Neural progenitor cell (in vitro differentiated cells): ENCODE measurements at regions not wholly inside any gene's neighbourhood (a gene's known extent, or its start where the extent isn't known, plus 50 kb on each side); places are given as distances from the start of the nearest gene placed in this dataset.

ENCODE experiments used
- DNase-seq: peaks from one replicate; pipeline ENCODE4 v3.0.0-alpha.2; 2016; ENCODE audit warnings: low spot score
- H2AFZ ChIP-seq: fragments of 200-600 bp; sonication (generic); replicated peaks from 2 replicates; pipeline ENCODE4 v1.6.1; 2016; ENCODE audit warnings: antibody characterized with exemption
- H3F3A ChIP-seq: fragments of 200-600 bp; sonication (generic); 2 replicates; pipeline ENCODE4 v1.6.1; 2016; ENCODE audit warnings: antibody characterized with exemption, low read depth
- H3K27ac ChIP-seq: fragments of 200-600 bp; sonication (generic); 2 replicates; pipeline ENCODE4 v1.5.1; 2016; ENCODE audit warnings: mild to moderate bottlenecking
- H3K27me3 ChIP-seq: fragments of 200-600 bp; sonication (generic); 2 replicates; pipeline ENCODE4 v1.6.1; 2016; ENCODE audit warnings: mild to moderate bottlenecking, moderate library complexity
- H3K36me3 ChIP-seq: fragments of 200-600 bp; sonication (generic); 2 replicates; pipeline ENCODE4 v1.5.1; 2016
- H3K4me1 ChIP-seq: fragments of 200-600 bp; sonication (generic); 2 replicates; pipeline ENCODE4 v1.6.1; 2016; ENCODE audit warnings: mixed run types
- H3K4me2 ChIP-seq: fragments of 200-600 bp; sonication (generic); 2 replicates; pipeline ENCODE4 v1.6.1; 2016
- H3K4me3 ChIP-seq: fragments of 200-600 bp; sonication (generic); 2 replicates; pipeline ENCODE4 v1.5.1; 2016
- H3K79me2 ChIP-seq: fragments of 200-600 bp; sonication (generic); 2 replicates; pipeline ENCODE4 v1.6.1; 2016; ENCODE audit warnings: low read depth
- H3K9ac ChIP-seq: fragments of 200-600 bp; sonication (generic); 2 replicates; pipeline ENCODE4 v1.6.1; 2016
- H3K9me3 ChIP-seq: fragments of 200-600 bp; sonication (generic); 2 replicates; pipeline ENCODE4 v1.5.1; 2016; ENCODE audit warnings: low read depth
- H4K20me1 ChIP-seq: fragments of 200-600 bp; sonication (generic); 2 replicates; pipeline ENCODE4 v1.6.1; 2016; ENCODE audit warnings: low read depth
- H3K27ac Mint-ChIP-seq: 3 replicates; pipeline ENCODE4 v1.8.0; 2021; ENCODE audit warnings: mixed read lengths
- H3K27me3 Mint-ChIP-seq: 2 replicates; pipeline ENCODE4 v1.8.0; 2022; ENCODE audit warnings: low read depth, mild to moderate bottlenecking, inconsistent platforms, moderate library complexity, mixed read lengths; ENCODE audit not compliant: insufficient read depth
- H3K36me3 Mint-ChIP-seq: 3 replicates; pipeline ENCODE4 v1.8.0; 2021; ENCODE audit warnings: mixed read lengths
- H3K4me1 Mint-ChIP-seq: 3 replicates; pipeline ENCODE4 v1.8.0; 2021; ENCODE audit warnings: mixed read lengths
- H3K4me3 Mint-ChIP-seq: 3 replicates; pipeline ENCODE4 v1.8.0; 2021; ENCODE audit warnings: mild to moderate bottlenecking, moderate library complexity, mixed read lengths
- H3K9me3 Mint-ChIP-seq: 3 replicates; pipeline ENCODE4 v1.8.0; 2020; ENCODE audit warnings: mixed read lengths
- CTCF ChIP-seq: fragments of 200-600 bp; sonication (generic); IDR thresholded peaks from 2 replicates; pipeline ENCODE4 v1.5.1; 2017; ENCODE audit warnings: antibody characterized with exemption, mild to moderate bottlenecking
- EZH2 ChIP-seq: fragments of 200-600 bp; sonication (generic); IDR thresholded peaks from 2 replicates; pipeline ENCODE4 v1.6.1; 2017; ENCODE audit warnings: antibody characterized with exemption, mild to moderate bottlenecking, moderate library complexity
- EZH2phosphoT487 ChIP-seq: fragments of 200-600 bp; sonication (generic); IDR thresholded peaks from 2 replicates; pipeline ENCODE4 v1.6.1; 2017; ENCODE audit warnings: antibody characterized with exemption

DNA sequence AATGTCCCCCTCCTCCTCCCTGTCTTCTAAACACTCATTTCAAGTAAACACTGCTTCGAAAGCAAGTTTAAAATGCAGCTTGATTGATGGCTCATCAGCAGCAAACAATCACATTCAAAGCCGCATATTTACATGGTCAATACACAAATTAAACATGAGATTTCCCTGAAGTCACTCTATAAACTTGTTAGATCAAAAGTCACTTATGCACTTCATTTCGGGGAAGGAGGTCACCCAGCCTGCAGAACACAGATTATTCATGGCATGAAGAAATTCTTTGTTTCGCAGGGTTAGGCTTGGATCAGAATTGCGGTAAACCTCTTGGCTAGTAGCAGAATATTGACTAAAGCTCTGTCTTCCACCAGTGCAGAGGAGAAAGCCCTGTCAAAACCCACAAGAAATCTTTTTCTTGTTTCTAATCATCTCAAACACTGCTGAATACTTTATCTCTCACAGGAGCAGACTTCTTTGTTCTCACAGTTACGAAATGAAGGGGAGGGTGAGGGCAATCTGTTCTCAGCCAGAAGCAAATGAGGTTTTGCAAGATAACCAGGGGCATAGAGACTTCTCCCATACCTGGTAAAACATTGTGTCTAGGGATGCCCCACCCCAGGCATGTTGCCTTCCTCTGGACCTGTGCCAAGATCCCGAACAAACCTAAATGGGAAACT is 133.3 kb upstream of the CHL1 start:
- Mint-ChIP-seq H3K4me3 (no peak overlapping the region), H3K9me3 (no peaks in the 10 kb centered on the region), H3K27me3 (peaks cover 3% of the 10 kb centered on the region), H3K4me1 (peaks cover 12% of the 10 kb centered on the region), H3K36me3 (no peaks in the 10 kb centered on the region), H3K27ac (peak overlapping the region; percentile 44)
- Histone ChIP-seq H3K36me3 (no peaks in the 10 kb centered on the region), H3K27me3 (no peaks in the 10 kb centered on the region), H3K79me2 (no peaks in the 10 kb centered on the region), H3F3A (no peaks in the 10 kb centered on the region), H3K4me2 (no peak overlapping the region), H3K27ac (no peak overlapping the region), H3K4me1 (peaks cover 10% of the 10 kb centered on the region), H3K4me3 (no peak overlapping the region), H4K20me1 (no peaks in the 10 kb centered on the region), H3K9ac (no peak overlapping the region), H3K9me3 (no peaks in the 10 kb centered on the region), H2AFZ (peak overlapping the region; percentile 85)
- no peak for TF ChIP-seq EZH2phosphoT487
- TF ChIP-seq CTCF, result no peak
- no peak for TF ChIP-seq EZH2
- no peak for DNase-seq

DNA sequence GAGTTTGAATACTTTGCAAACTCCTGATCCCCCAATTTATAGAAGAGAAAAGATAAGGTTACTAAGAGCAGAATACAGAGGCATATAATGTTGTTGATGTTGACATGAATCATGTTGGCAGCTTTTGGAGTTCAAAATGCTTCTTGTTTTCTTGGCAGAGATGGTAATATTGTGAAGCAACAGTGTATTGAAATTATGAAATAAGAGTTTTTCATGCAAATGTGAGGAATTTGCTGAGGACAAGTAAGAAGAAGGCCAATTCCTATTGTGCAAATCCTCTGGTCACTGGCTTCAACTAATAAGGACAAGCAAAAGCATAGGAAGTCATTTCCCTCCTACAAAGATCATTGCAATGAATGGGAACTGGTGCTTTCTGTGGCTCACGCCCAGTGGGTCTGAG is 126.9 kb upstream of the CHL1 start:
- H3K9me3 Mint-ChIP-seq, result no peaks in the 10 kb centered on the region
- Histone ChIP-seq H3K27me3 (no peaks in the 10 kb centered on the region), H3K79me2 (no peaks in the 10 kb centered on the region), H3K9ac (no peak overlapping the region), H3K4me3 (no peak overlapping the region), H3F3A (no peaks in the 10 kb centered on the region), H3K9me3 (no peaks in the 10 kb centered on the region), H3K27ac (no peak overlapping the region), H2AFZ (no peak overlapping the region), H3K36me3 (no peaks in the 10 kb centered on the region), H3K4me1 (peaks cover 24% of the 10 kb centered on the region), H3K4me2 (peak overlapping the region; percentile 7), H4K20me1 (no peaks in the 10 kb centered on the region)
- H3K27ac Mint-ChIP-seq, result no peak overlapping the region
- peaks cover 43% of the 10 kb centered on the region for H3K4me1 Mint-ChIP-seq
- TF ChIP-seq EZH2 (no peak), CTCF (no peak), EZH2phosphoT487 (no peak)
- no peak for DNase-seq
- H3K27me3 Mint-ChIP-seq, result no peaks in the 10 kb centered on the region
- H3K4me3 Mint-ChIP-seq, result no peak overlapping the region
- no peaks in the 10 kb centered on the region for H3K36me3 Mint-ChIP-seq

- no peak for TF ChIP-seq EZH2
These were observed 123.8 kb upstream of the CHL1 start for GRCh38 chr3:72776-73175.

DNA sequence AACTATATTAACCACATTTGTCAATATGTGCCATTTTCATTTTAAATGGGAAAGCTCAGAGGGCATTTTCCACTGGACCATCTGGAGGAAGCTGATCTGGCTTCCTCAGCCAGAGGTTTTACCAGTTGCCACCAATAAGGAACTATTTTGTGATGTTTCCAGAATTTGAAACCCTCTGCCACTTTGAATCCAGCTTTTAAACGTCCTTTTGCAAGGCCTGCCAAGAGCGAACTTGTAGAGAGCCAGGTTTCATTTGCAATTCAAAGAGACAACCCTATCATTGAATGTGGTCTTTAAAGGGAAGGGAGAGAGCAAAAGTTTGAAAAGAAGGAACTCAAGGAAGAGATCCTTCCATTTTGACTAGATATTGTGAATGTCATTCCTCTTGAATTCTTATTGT is 123.3 kb upstream of the CHL1 start:
- no peaks in the 10 kb centered on the region for H4K20me1 ChIP-seq
- peaks cover 43% of the 10 kb centered on the region for H3K4me1 Mint-ChIP-seq
- H3K4me3 ChIP-seq, result no peak overlapping the region
- H3K9me3 ChIP-seq, result no peaks in the 10 kb centered on the region
- no peaks in the 10 kb centered on the region for H3K9me3 Mint-ChIP-seq
- no peaks in the 10 kb centered on the region for H3F3A ChIP-seq
- H3K36me3 Mint-ChIP-seq, result no peaks in the 10 kb centered on the region
- H2AFZ ChIP-seq, result no peak overlapping the region
- no peaks in the 10 kb centered on the region for H3K36me3 ChIP-seq
- no peaks in the 10 kb centered on the region for H3K79me2 ChIP-seq
- H3K9ac ChIP-seq, result no peak overlapping the region
- no peak overlapping the region for H3K4me2 ChIP-seq
- H3K27ac ChIP-seq, result no peak overlapping the region
- no peaks in the 10 kb centered on the region for H3K27me3 ChIP-seq
- no peak for DNase-seq
- no peak overlapping the region for H3K27ac Mint-ChIP-seq
- TF ChIP-seq EZH2, result no peak
- TF ChIP-seq CTCF, result no peak
- TF ChIP-seq EZH2phosphoT487, result no peak
- no peak overlapping the region for H3K4me3 Mint-ChIP-seq
- peaks cover 24% of the 10 kb centered on the region for H3K4me1 ChIP-seq
- H3K27me3 Mint-ChIP-seq, result no peaks in the 10 kb centered on the region

More at GRCh38 chr3:72776-73175, 123.8 kb upstream of the CHL1 start:
- Histone ChIP-seq H3F3A (no peaks in the 10 kb centered on the region), H3K4me2 (no peak overlapping the region), H3K27me3 (no peaks in the 10 kb centered on the region), H3K27ac (no peak overlapping the region), H3K4me1 (peaks cover 24% of the 10 kb centered on the region), H3K4me3 (no peak overlapping the region), H3K36me3 (no peaks in the 10 kb centered on the region), H3K9me3 (no peaks in the 10 kb centered on the region), H2AFZ (no peak overlapping the region), H3K79me2 (no peaks in the 10 kb centered on the region), H4K20me1 (no peaks in the 10 kb centered on the region), H3K9ac (no peak overlapping the region)
- DNase-seq, result no peak
- no peak overlapping the region for H3K4me3 Mint-ChIP-seq
- no peaks in the 10 kb centered on the region for H3K36me3 Mint-ChIP-seq
- no peaks in the 10 kb centered on the region for H3K9me3 Mint-ChIP-seq
- H3K4me1 Mint-ChIP-seq, result peaks cover 43% of the 10 kb centered on the region
- H3K27me3 Mint-ChIP-seq, result no peaks in the 10 kb centered on the region
- H3K27ac Mint-ChIP-seq, result peak overlapping the region; percentile 17
